Adrenal gland (tissue), 5 donors: ENCODE measurements at regions not wholly inside any gene's neighbourhood (a gene's known extent, or its start where the extent isn't known, plus 50 kb on each side); places are given as distances from the start of the nearest gene placed in this dataset.

Experiments
- POLR2A ChIP-seq, 2 donors: fragments of 450-650 bp; IDR thresholded peaks; one replicate each; pipeline ENCODE4 v1.6.1; 2017; ENCODE audit warnings: antibody characterized with exemption in 2 of 2, mild to moderate bottlenecking in 2 of 2, moderate library complexity in 1 of 2
- TF ChIP-seq, protein P1 (sequence below), 6 experiments: fragments of 450-650 bp in 4 of 6; fragments of 200-600 bp in 2 of 6; sonication (generic) in 1 of 6; IDR thresholded peaks; 1 replicate in 5 of 6; 2 replicates in 1 of 6; pipeline versions ENCODE4 v1.5.1 to v1.8.0; 2016 to 2021; ENCODE audit warnings: antibody characterized with exemption in 6 of 6, mild to moderate bottlenecking in 2 of 6, moderate library complexity in 1 of 6
- donor health status: DM: no; HTN: no; CAD: no.

DNA sequence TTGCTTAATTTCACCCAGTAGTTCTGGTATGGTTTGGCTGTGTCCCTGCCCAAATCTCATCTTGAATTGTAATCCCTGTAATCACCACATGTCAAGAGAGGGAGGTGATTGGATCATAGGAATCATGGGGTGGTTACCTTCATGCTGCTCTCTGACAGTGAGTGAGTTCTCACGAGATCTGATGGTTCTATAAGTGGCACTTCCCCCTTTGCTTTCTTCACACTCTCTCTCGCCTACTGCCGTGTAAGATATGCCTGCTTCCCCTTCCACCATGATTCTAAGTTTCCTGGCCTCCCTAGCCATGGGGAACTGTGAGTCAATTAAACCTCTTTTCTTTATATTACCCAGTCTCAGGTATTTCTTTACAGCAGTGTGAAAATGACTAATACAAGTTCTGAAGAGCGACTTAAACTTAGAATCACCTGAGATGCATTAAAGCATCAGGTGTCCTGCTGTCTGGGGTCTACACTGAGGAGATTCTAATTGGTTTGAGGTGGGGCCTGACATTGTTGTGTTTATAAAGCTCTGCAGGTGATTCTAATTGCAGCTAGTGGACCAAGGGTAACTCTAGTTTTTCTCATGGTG, 82.1 kb upstream of the DTNBP1 start:
- TF ChIP-seq POLR2A (IDR thresholded peaks at IDR 0.05), result no peak
- TF ChIP-seq, protein P1, sequence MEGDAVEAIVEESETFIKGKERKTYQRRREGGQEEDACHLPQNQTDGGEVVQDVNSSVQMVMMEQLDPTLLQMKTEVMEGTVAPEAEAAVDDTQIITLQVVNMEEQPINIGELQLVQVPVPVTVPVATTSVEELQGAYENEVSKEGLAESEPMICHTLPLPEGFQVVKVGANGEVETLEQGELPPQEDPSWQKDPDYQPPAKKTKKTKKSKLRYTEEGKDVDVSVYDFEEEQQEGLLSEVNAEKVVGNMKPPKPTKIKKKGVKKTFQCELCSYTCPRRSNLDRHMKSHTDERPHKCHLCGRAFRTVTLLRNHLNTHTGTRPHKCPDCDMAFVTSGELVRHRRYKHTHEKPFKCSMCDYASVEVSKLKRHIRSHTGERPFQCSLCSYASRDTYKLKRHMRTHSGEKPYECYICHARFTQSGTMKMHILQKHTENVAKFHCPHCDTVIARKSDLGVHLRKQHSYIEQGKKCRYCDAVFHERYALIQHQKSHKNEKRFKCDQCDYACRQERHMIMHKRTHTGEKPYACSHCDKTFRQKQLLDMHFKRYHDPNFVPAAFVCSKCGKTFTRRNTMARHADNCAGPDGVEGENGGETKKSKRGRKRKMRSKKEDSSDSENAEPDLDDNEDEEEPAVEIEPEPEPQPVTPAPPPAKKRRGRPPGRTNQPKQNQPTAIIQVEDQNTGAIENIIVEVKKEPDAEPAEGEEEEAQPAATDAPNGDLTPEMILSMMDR (IDR thresholded peaks at IDR 0.05), result no peak
